ENCODE measurements at regions not wholly inside any gene's neighbourhood (a gene's known extent, or its start where the extent isn't known, plus 50 kb on each side); places are given as distances from the start of the nearest gene placed in this dataset.

- TF ChIP-seq MYC (IDR thresholded peaks at IDR 0.05; ENCODE audit: low read depth, low read length): no peak
- no peak for TF ChIP-seq CTCF (IDR thresholded peaks at IDR 0.05; ENCODE audit: low read depth, low read length)
- no peak for TF ChIP-seq POLR2A (IDR thresholded peaks at IDR 0.05; ENCODE audit: extremely low read depth, insufficient read length)
- TF ChIP-seq MAX (IDR thresholded peaks at IDR 0.05; ENCODE audit: low read depth, low read length): no peak
These were observed 374.9 kb upstream of the LRRC3B start for GRCh38 chr3:26247712-26248111.
